BE2C (cell line): ENCODE measurements at regions not wholly inside any gene's neighbourhood (a gene's known extent, or its start where the extent isn't known, plus 50 kb on each side); places are given as distances from the start of the nearest gene placed in this dataset.

ENCODE experiments used
- DNase-seq: peaks from one replicate; pipeline ENCODE4 v3.0.0-alpha.2; 2020
- H3K27me3 ChIP-seq: fragments of 250-450 bp; sonication (Bioruptor Pico); 2 replicates; pipeline ENCODE4 v1.5.1; 2020; ENCODE audit warnings: mild to moderate bottlenecking
- H3K36me3 ChIP-seq: fragments of 250-450 bp; sonication (Bioruptor Pico); 2 replicates; pipeline ENCODE4 v1.5.1; 2020; ENCODE audit warnings: mild to moderate bottlenecking
- H3K4me1 ChIP-seq: fragments of 250-450 bp; sonication (Bioruptor Pico); 2 replicates; pipeline ENCODE4 v1.5.1; 2020
- H3K4me3 ChIP-seq: 2 replicates; pipeline ENCODE4 v1.5.1; 2011; ENCODE audit warnings: low read depth, low read length
- H3K9me3 ChIP-seq: fragments of 250-450 bp; sonication (Bioruptor Pico); 2 replicates; pipeline ENCODE4 v1.5.1; 2020
- CTCF ChIP-seq: IDR thresholded peaks from 2 replicates; pipeline ENCODE4 v1.5.1; 2012; ENCODE audit warnings: mild to moderate bottlenecking, low read depth, low read length

- H3K27me3 ChIP-seq, result no peaks in the 10 kb centered on the region
- TF ChIP-seq CTCF, result no peak
- H3K36me3 ChIP-seq, result no peaks in the 10 kb centered on the region
- no peaks in the 10 kb centered on the region for H3K9me3 ChIP-seq
- H3K4me1 ChIP-seq, result no peaks in the 10 kb centered on the region
- H3K4me3 ChIP-seq, result no peak overlapping the region
- DNase-seq, result no peak
Observed at GRCh38 chr3:22606461-22606860, 596.7 kb upstream of the UBE2E2 start.

GRCh38 chr3:22606938-22607337 is 596.2 kb upstream of the UBE2E2 start:
- no peaks in the 10 kb centered on the region for H3K36me3 ChIP-seq
- no peaks in the 10 kb centered on the region for H3K4me1 ChIP-seq
- no peak for TF ChIP-seq CTCF
- no peak for DNase-seq
- H3K27me3 ChIP-seq, result no peaks in the 10 kb centered on the region
- no peak overlapping the region for H3K4me3 ChIP-seq
- no peaks in the 10 kb centered on the region for H3K9me3 ChIP-seq

GRCh38 chr3:22608093-22608492 is 595.0 kb upstream of the UBE2E2 start:
- TF ChIP-seq CTCF, result no peak
- no peaks in the 10 kb centered on the region for H3K27me3 ChIP-seq
- no peak overlapping the region for H3K4me3 ChIP-seq
- H3K9me3 ChIP-seq, result no peaks in the 10 kb centered on the region
- no peaks in the 10 kb centered on the region for H3K36me3 ChIP-seq
- no peak for DNase-seq
- no peaks in the 10 kb centered on the region for H3K4me1 ChIP-seq

- H3K27me3 ChIP-seq, result no peaks in the 10 kb centered on the region
- H3K4me1 ChIP-seq, result no peaks in the 10 kb centered on the region
- no peaks in the 10 kb centered on the region for H3K9me3 ChIP-seq
- DNase-seq, result no peak
- no peaks in the 10 kb centered on the region for H3K36me3 ChIP-seq
- no peak overlapping the region for H3K4me3 ChIP-seq
- no peak for TF ChIP-seq CTCF
Observed at GRCh38 chr3:22608721-22609120, 594.4 kb upstream of the UBE2E2 start.

- Histone ChIP-seq H3K36me3 (no peaks in the 10 kb centered on the region), H3K27me3 (no peaks in the 10 kb centered on the region), H3K4me3 (no peak overlapping the region), H3K4me1 (no peaks in the 10 kb centered on the region), H3K9me3 (no peaks in the 10 kb centered on the region)
- no peak for DNase-seq
- no peak for TF ChIP-seq CTCF
Observed at GRCh38 chr3:22609139-22609538, 594.0 kb upstream of the UBE2E2 start.

- no peak for TF ChIP-seq CTCF
- Histone ChIP-seq H3K4me1 (no peaks in the 10 kb centered on the region), H3K4me3 (no peak overlapping the region), H3K9me3 (no peaks in the 10 kb centered on the region), H3K36me3 (no peaks in the 10 kb centered on the region), H3K27me3 (no peaks in the 10 kb centered on the region)
- no peak for DNase-seq
Observed at GRCh38 chr3:22612927-22613326, 590.2 kb upstream of the UBE2E2 start.
